ENCODE measurements at regions not wholly inside any gene's neighbourhood (a gene's known extent, or its start where the extent isn't known, plus 50 kb on each side); places are given as distances from the start of the nearest gene placed in this dataset.
"Not testable (repeated sequence)": the region's sequence is repeated elsewhere in the genome, so short reads cannot be mapped to it uniquely, and the experiment has no call there.

GRCh38 chr12:9331218-9331626, 123.0 kb upstream of the PZP start:
- CTCF ChIA-PET = interaction anchor here (0.6 to 32.4 kb wide), 16 partner anchors 8 to 417 kb away, joined by 3 to 558 read pairs (median 4); no protein-coding TSS in a partner anchor
- DNase-seq (ENCODE audit: extremely low spot score) = peak; percentile 67

GRCh38 chr12:9329019-9329418, 120.8 kb upstream of the PZP start:
- ChIA-PET CTCF (interaction anchor here (3.9 to 32.4 kb wide), 2 partner anchors 11 to 33 kb away, joined by 25 to 558 read pairs; no protein-coding TSS in a partner anchor), POLR2A (no interaction called here)
- DNase-seq (ENCODE audit: extremely low spot score) = no peak
- TF ChIP-seq CTCF (IDR thresholded peaks at IDR 0.05; ENCODE audit: control extremely low read depth, extremely low read depth, low read depth, missing control alignments) = no peak

More at GRCh38 chr12:9331218-9331626, 123.0 kb upstream of the PZP start:
- POLR2A ChIA-PET = interaction anchor here (1.0 kb wide), 1 partner anchor 369 kb away, joined by 5 read pairs; no protein-coding TSS in a partner anchor
- peak; percentile 96 for TF ChIP-seq CTCF (IDR thresholded peaks at IDR 0.05; ENCODE audit: control extremely low read depth, extremely low read depth, low read depth, missing control alignments)

- no peak for TF ChIP-seq CTCF (IDR thresholded peaks at IDR 0.05; ENCODE audit: control extremely low read depth, extremely low read depth, low read depth, missing control alignments)
- CTCF ChIA-PET = interaction anchor here (32.4 kb wide), 1 partner anchor 34 kb away, joined by 558 read pairs; no protein-coding TSS in a partner anchor
- POLR2A ChIA-PET = no interaction called here
These were observed 119.9 kb upstream of the PZP start for GRCh38 chr12:9328065-9328464.

GRCh38 chr12:9327320-9327719, 119.1 kb upstream of the PZP start:
- ChIA-PET POLR2A (no interaction called here), CTCF (interaction anchor here (32.4 kb wide), 1 partner anchor 35 kb away, joined by 558 read pairs; no protein-coding TSS in a partner anchor)
- no peak for TF ChIP-seq CTCF (IDR thresholded peaks at IDR 0.05; ENCODE audit: control extremely low read depth, extremely low read depth, low read depth, missing control alignments)
- DNase-seq (ENCODE audit: extremely low spot score) = no peak

More at GRCh38 chr12:9328065-9328464, 119.9 kb upstream of the PZP start:
- no peak for DNase-seq (ENCODE audit: extremely low spot score)

GRCh38 chr12:9326849-9327248, 118.7 kb upstream of the PZP start:
- DNase-seq (ENCODE audit: extremely low spot score); POLR2A ChIA-PET: not testable (repeated sequence)
- CTCF ChIA-PET = interaction anchor here (32.4 kb wide), 1 partner anchor 35 kb away, joined by 558 read pairs; no protein-coding TSS in a partner anchor

GRCh38 chr12:9326085-9326484, 117.9 kb upstream of the PZP start:
- CTCF ChIA-PET = interaction anchor here (32.4 kb wide), 1 partner anchor 36 kb away, joined by 558 read pairs; no protein-coding TSS in a partner anchor
- DNase-seq (ENCODE audit: extremely low spot score) = no peak
- TF ChIP-seq CTCF (IDR thresholded peaks at IDR 0.05; ENCODE audit: control extremely low read depth, extremely low read depth, low read depth, missing control alignments) = no peak
- POLR2A ChIA-PET = no interaction called here

- DNase-seq (ENCODE audit: extremely low spot score) = no peak
- CTCF ChIA-PET = interaction anchor here (32.4 kb wide), 1 partner anchor 37 kb away, joined by 558 read pairs; no protein-coding TSS in a partner anchor
- POLR2A ChIA-PET = no interaction called here
- no peak for TF ChIP-seq CTCF (IDR thresholded peaks at IDR 0.05; ENCODE audit: control extremely low read depth, extremely low read depth, low read depth, missing control alignments)
These were observed 117.3 kb upstream of the PZP start for GRCh38 chr12:9325471-9325870.

Measured in GM10248 (cell line).